Glomerular visceral epithelial cell (primary cell): ENCODE measurements at regions not wholly inside any gene's neighbourhood (a gene's known extent, or its start where the extent isn't known, plus 50 kb on each side); places are given as distances from the start of the nearest gene placed in this dataset.

Source experiments
- DNase-seq: peaks from one replicate; pipeline ENCODE4 v3.0.0-alpha.2; 2016; ENCODE audit errors: extremely low spot score

- DNase-seq, result peak; percentile 95
These were observed 50.7 kb upstream of the VLDLR start for GRCh38 chr9:2570615-2571479.
